IgD-negative memory B cell (primary cell): ENCODE measurements at regions not wholly inside any gene's neighbourhood (a gene's known extent, or its start where the extent isn't known, plus 50 kb on each side); places are given as distances from the start of the nearest gene placed in this dataset.

Experiments used
- H3K27ac Mint-ChIP-seq, 3 donors: one replicate each; pipeline ENCODE4 v1.8.0; 2020 to 2022; ENCODE audit warnings: mild to moderate bottlenecking in 3 of 3, mixed read lengths in 3 of 3, moderate library complexity in 1 of 3
- H3K27me3 Mint-ChIP-seq: one replicate; pipeline ENCODE4 v1.8.0; 2021; ENCODE audit warnings: mixed read lengths
- H3K36me3 Mint-ChIP-seq: one replicate; pipeline ENCODE4 v1.8.0; 2020; ENCODE audit warnings: mild to moderate bottlenecking, mixed read lengths
- H3K4me1 Mint-ChIP-seq, 3 donors: one replicate each; pipeline ENCODE4 v1.8.0; 2020 to 2022; ENCODE audit warnings: mixed read lengths in 3 of 3, mild to moderate bottlenecking in 1 of 3
- H3K4me3 Mint-ChIP-seq, 4 donors: one replicate each; pipeline ENCODE4 v1.8.0; 2020 to 2022; ENCODE audit warnings: mild to moderate bottlenecking in 4 of 4, mixed read lengths in 4 of 4, moderate library complexity in 3 of 4
- H3K9me3 Mint-ChIP-seq, 3 donors: one replicate each; pipeline ENCODE4 v1.8.0; 2020 to 2021; ENCODE audit warnings: mixed read lengths in 3 of 3, mild to moderate bottlenecking in 1 of 3

GRCh38 chr1:59126366-59126765, 170.5 kb upstream of the FGGY start:
- Mint-ChIP-seq H3K36me3 (no peaks in the 10 kb centered on the region), H3K27me3 (peaks cover 2% of the 10 kb centered on the region), H3K9me3 (no peaks in the 10 kb centered on the region), H3K27ac (no peak overlapping the region), H3K4me1 (peaks cover 0 to 3% (median 1%) of the 10 kb centered on the region in 3 donors), H3K4me3 (no peak overlapping the region)

DNA sequence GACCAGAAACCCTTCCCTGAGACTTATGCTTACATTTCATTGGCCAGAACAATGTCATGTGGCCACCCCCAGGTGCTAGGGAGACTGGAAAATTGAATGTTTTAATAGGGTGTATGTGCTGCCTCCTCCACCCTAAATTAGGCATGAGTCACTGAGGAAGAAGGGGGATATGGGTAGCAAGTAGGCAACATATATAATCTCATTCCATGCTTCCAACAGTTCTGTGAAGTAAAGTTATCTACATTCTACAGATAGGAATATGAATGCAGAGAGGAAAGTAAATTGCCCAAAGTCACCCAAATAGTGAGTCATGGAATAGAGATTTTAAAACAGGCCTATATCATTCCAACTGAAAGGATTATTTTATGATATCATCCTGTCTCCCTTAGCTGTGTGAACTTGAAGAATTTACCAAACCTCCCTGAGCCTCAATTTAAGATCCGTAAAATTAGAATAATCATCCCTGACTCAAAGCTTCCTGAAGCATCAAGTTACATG, 168.6 kb upstream of the FGGY start:
- H3K27ac Mint-ChIP-seq, result no peak overlapping the region
- H3K4me1 Mint-ChIP-seq, result peaks cover 0 to 3% (median 1%) of the 10 kb centered on the region in 3 donors
- H3K4me3 Mint-ChIP-seq, result no peak overlapping the region
- peaks cover 2% of the 10 kb centered on the region for H3K27me3 Mint-ChIP-seq
- no peaks in the 10 kb centered on the region for H3K9me3 Mint-ChIP-seq
- peaks cover 2% of the 10 kb centered on the region for H3K36me3 Mint-ChIP-seq

- Mint-ChIP-seq H3K27ac (no peak overlapping the region), H3K9me3 (no peaks in the 10 kb centered on the region), H3K4me3 (no peak overlapping the region), H3K36me3 (peaks cover 2% of the 10 kb centered on the region), H3K27me3 (peaks cover 2% of the 10 kb centered on the region), H3K4me1 (peaks cover 0 to 3% (median 1%) of the 10 kb centered on the region in 3 donors)
These were observed 168.1 kb upstream of the FGGY start for GRCh38 chr1:59128784-59129227.

GRCh38 chr1:59132295-59132694, 164.6 kb upstream of the FGGY start:
- Mint-ChIP-seq H3K27me3 (no peaks in the 10 kb centered on the region), H3K9me3 (no peaks in the 10 kb centered on the region), H3K4me1 (peaks cover 4 to 7% (median 4%) of the 10 kb centered on the region in 3 donors), H3K36me3 (peaks cover 2% of the 10 kb centered on the region), H3K4me3 (no peak overlapping the region), H3K27ac (no peak overlapping the region)

- H3K27ac Mint-ChIP-seq, result no peak overlapping the region
- peaks cover 11 to 16% (median 12%) of the 10 kb centered on the region in 3 donors for H3K4me1 Mint-ChIP-seq
- H3K4me3 Mint-ChIP-seq, result no peak overlapping the region
- H3K27me3 Mint-ChIP-seq, result no peaks in the 10 kb centered on the region
- no peaks in the 10 kb centered on the region for H3K9me3 Mint-ChIP-seq
- H3K36me3 Mint-ChIP-seq, result peaks cover 2% of the 10 kb centered on the region
These were observed 162.9 kb upstream of the FGGY start for GRCh38 chr1:59133997-59134396.

- Mint-ChIP-seq H3K27ac (no peak overlapping the region), H3K9me3 (no peaks in the 10 kb centered on the region), H3K4me3 (no peak overlapping the region), H3K4me1 (peaks cover 11 to 16% (median 12%) of the 10 kb centered on the region in 3 donors), H3K27me3 (no peaks in the 10 kb centered on the region), H3K36me3 (peaks cover 2% of the 10 kb centered on the region)
These were observed 161.1 kb upstream of the FGGY start for GRCh38 chr1:59135761-59136255.

GRCh38 chr1:59136541-59137275, 160.2 kb upstream of the FGGY start:
- Mint-ChIP-seq H3K4me1 (peaks cover 11 to 16% (median 12%) of the 10 kb centered on the region in 3 donors), H3K9me3 (no peaks in the 10 kb centered on the region), H3K4me3 (peak overlapping the region in 2 of 4 donors; percentile 9 to 73), H3K27ac (no peak overlapping the region), H3K36me3 (peaks cover 2% of the 10 kb centered on the region), H3K27me3 (no peaks in the 10 kb centered on the region)

DNA sequence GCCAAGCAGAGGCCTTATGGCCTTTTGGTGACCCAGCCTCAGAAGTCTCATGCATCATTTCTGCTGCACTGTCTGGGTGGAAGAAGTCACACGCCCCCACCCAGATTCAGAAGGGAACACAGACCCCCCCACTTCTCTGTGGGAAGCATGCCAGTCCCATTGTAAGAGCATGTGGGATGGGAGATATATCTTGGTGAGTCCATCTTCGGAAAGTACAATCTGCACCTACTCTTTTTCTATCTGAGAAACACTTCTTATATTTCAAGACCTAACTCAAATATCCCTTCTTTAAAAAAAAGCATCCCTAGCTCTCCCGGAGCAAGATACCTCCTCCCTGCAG, 159.6 kb upstream of the FGGY start:
- H3K27ac Mint-ChIP-seq, result no peak overlapping the region
- no peak overlapping the region for H3K4me3 Mint-ChIP-seq
- peaks cover 2% of the 10 kb centered on the region for H3K36me3 Mint-ChIP-seq
- no peaks in the 10 kb centered on the region for H3K27me3 Mint-ChIP-seq
- H3K9me3 Mint-ChIP-seq, result no peaks in the 10 kb centered on the region
- peaks cover 11 to 16% (median 12%) of the 10 kb centered on the region in 3 donors for H3K4me1 Mint-ChIP-seq

DNA sequence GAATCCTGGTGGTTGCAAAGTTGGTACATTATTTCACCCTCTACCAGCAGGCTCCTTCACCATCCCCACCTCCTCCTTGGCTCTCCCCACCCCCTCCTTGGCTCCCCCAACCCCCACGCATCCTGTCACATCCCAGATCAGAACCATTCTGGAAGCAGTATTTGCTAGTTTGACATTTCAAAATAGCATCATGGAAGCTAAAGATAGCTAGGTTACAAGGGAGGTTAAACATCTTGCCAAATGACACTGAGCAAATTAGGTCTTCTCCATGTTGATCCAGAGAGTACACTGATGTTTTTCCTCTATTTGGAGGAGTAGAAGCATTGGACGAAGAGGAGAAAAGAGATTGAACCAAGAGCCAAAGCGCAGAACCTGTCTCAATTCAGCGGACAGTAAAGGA, 158.9 kb upstream of the FGGY start:
- Mint-ChIP-seq H3K27me3 (no peaks in the 10 kb centered on the region), H3K4me1 (peaks cover 13 to 19% (median 17%) of the 10 kb centered on the region in 3 donors), H3K9me3 (no peaks in the 10 kb centered on the region), H3K36me3 (peaks cover 2% of the 10 kb centered on the region), H3K4me3 (peak overlapping the region in 1 of 4 donors; percentile 13), H3K27ac (peak overlapping the region in 1 of 3 donors; percentile 21)

DNA sequence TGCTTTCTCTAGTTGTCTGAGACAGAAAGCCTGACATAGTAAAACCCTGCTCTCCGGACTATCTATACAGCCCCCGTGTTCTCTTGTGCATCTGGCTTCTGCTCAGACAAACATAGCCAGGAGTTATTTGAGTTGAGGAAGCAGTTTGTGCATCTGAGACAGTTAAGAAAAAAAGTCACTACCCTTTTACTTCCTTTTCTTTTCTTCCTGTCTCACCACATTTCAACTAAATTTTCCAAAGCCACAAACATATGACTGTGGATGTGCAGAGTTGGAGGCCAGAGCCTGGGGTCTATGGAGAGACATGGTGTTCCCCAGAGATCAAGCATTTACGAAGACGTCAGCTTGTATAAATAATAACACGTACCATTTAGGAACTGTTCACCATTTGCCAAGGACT, 158.5 kb upstream of the FGGY start:
- peak overlapping the region in 2 of 4 donors; percentile 21 to 37 for H3K4me3 Mint-ChIP-seq

GRCh38 chr1:59139396-59139795, 157.5 kb upstream of the FGGY start:
- Mint-ChIP-seq H3K36me3 (no peaks in the 10 kb centered on the region), H3K4me3 (no peak overlapping the region), H3K27ac (no peak overlapping the region), H3K4me1 (peaks cover 15 to 22% (median 19%) of the 10 kb centered on the region in 3 donors), H3K27me3 (no peaks in the 10 kb centered on the region), H3K9me3 (no peaks in the 10 kb centered on the region)

More for the DNA sequence above, 158.5 kb upstream of the FGGY start:
- Mint-ChIP-seq H3K27ac (peak overlapping the region in 1 of 3 donors; percentile 21), H3K9me3 (no peaks in the 10 kb centered on the region), H3K27me3 (no peaks in the 10 kb centered on the region), H3K36me3 (no peaks in the 10 kb centered on the region), H3K4me1 (peaks cover 15 to 19% (median 19%) of the 10 kb centered on the region in 3 donors)

- H3K4me1 Mint-ChIP-seq, result peaks cover 13 to 25% (median 23%) of the 10 kb centered on the region in 3 donors
- no peak overlapping the region for H3K4me3 Mint-ChIP-seq
- H3K36me3 Mint-ChIP-seq, result no peaks in the 10 kb centered on the region
- H3K27me3 Mint-ChIP-seq, result no peaks in the 10 kb centered on the region
- H3K9me3 Mint-ChIP-seq, result no peaks in the 10 kb centered on the region
- H3K27ac Mint-ChIP-seq, result no peak overlapping the region
These were observed 155.5 kb upstream of the FGGY start for GRCh38 chr1:59141267-59141863.

DNA sequence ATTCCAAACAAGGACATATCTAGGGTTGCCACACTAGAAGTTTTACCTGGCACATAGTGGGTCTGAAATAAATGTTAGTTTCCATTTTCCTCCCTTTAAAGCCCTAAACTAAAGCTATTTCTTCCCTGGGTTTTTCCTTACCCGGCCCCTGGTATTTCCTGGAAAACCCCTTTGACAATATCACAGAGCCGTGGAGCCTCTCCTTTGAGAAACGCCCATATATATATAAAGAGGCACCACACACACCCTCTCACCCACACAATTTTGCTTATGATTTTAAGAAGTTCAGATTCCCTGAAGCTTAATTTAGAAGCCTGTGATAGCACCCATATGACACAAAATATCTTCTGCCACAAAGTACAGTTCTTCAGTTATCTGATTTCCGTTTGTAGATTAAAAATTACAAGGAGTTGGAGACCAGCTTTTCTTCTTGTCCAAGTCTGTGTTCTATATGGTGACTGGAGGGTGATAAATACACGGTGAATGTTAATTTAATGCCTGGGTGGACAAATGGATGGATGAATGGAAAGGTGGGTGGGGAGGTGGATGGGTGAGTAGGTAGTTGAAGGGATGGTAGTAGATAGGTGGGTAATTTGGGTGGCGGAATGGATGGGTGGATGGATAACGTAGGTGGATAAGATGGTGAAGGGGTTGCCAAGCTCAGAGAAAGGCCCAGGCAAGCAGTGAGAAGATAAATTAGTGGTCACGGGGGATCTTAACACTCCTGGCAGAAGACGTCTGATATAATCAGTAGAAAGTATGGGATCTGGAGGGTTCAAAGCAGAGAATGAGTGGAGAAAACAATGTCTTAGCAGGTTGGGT, 154.4 kb upstream of the FGGY start:
- H3K27ac Mint-ChIP-seq, result no peak overlapping the region
- no peaks in the 10 kb centered on the region for H3K9me3 Mint-ChIP-seq
- peaks cover 13 to 26% (median 21%) of the 10 kb centered on the region in 3 donors for H3K4me1 Mint-ChIP-seq
- H3K36me3 Mint-ChIP-seq, result no peaks in the 10 kb centered on the region
- H3K4me3 Mint-ChIP-seq, result no peak overlapping the region
- no peaks in the 10 kb centered on the region for H3K27me3 Mint-ChIP-seq

GRCh38 chr1:59143133-59143487, 153.8 kb upstream of the FGGY start:
- Mint-ChIP-seq H3K27ac (no peak overlapping the region), H3K4me3 (no peak overlapping the region)

GRCh38 chr1:59143811-59144210, 153.1 kb upstream of the FGGY start:
- no peak overlapping the region for H3K27ac Mint-ChIP-seq

More at GRCh38 chr1:59143133-59143487, 153.8 kb upstream of the FGGY start:
- H3K27me3 Mint-ChIP-seq, result no peaks in the 10 kb centered on the region
- H3K9me3 Mint-ChIP-seq, result no peaks in the 10 kb centered on the region
- H3K4me1 Mint-ChIP-seq, result peaks cover 11 to 25% (median 18%) of the 10 kb centered on the region in 3 donors
- H3K36me3 Mint-ChIP-seq, result no peaks in the 10 kb centered on the region

More at GRCh38 chr1:59143811-59144210, 153.1 kb upstream of the FGGY start:
- Mint-ChIP-seq H3K27me3 (no peaks in the 10 kb centered on the region), H3K9me3 (no peaks in the 10 kb centered on the region), H3K4me1 (peaks cover 5 to 19% (median 12%) of the 10 kb centered on the region in 3 donors), H3K36me3 (no peaks in the 10 kb centered on the region), H3K4me3 (no peak overlapping the region)
